Fibroblast of upper back skin (primary cell): ENCODE measurements at regions not wholly inside any gene's neighbourhood (a gene's known extent, or its start where the extent isn't known, plus 50 kb on each side); places are given as distances from the start of the nearest gene placed in this dataset.

Experiments used
- DNase-seq: peaks from one replicate; pipeline ENCODE4 v3.0.0-alpha.2; 2013

DNA sequence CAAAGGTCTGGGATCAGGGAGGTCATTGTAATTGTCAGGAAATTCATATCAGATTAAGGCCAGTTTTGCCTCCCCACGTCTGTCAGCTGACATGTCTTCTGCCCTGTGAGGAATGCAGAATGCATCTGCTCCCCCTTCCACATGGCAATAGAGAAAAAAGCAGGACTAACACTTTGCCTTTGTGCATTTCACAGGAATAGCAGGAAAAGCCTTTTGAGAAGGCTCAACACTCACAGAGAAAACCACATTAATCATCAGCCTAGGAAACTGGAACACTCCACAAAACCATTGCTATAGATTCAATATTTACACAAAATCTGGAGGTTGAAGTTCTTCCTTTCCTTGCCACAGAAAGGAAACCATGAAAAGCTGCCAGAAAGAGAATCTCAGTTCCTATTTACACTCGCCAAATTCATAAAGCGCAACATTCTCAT is 165.2 kb upstream of the HES1 start:
- peak; percentile 72 for DNase-seq

- DNase-seq, result peak; percentile 53
Measured at GRCh38 chr3:193971261-193971751, 164.6 kb upstream of the HES1 start.

DNA sequence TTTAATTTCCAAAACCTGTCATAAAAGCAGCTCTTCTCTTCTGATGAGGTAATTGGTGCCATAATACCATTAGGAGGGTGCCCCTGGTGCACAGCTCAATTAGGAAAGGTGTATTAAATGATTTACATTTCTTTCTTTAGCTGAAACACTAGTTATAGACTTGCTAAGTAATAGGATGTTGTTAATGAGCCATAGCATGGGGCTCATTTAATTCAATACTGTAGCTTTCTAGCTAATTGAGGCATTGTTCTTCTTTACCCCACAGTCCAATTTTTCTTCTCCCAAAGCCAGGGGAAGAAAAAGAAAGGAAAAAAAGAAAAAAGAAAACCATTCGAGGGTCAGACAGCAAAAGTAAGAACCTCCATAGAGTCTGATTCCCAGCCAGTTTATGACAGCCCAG is 164.0 kb upstream of the HES1 start:
- DNase-seq, result no peak

DNA sequence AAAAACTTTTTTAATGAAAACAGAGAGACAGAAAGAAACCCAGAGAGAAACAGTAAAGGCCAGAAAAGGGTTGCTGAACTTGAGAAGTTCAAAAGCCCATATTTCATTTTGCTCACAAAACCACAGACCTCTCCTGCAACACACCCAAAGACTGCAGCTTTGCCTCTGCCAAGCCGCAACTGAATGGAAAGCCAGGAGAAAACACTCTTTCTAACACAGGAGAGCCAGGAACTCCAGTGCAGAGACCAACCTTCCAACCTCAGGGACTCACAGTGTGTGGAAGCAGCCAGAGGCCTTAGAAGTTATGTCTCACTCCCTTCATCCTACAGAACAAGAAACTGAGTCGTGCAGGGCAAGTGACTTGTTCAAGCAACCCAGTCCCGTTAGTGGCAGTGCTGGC is 163.1 kb upstream of the HES1 start:
- peak; percentile 90 for DNase-seq

GRCh38 chr3:193974191-193974652 is 161.7 kb upstream of the HES1 start:
- peak; percentile 93 for DNase-seq

DNA sequence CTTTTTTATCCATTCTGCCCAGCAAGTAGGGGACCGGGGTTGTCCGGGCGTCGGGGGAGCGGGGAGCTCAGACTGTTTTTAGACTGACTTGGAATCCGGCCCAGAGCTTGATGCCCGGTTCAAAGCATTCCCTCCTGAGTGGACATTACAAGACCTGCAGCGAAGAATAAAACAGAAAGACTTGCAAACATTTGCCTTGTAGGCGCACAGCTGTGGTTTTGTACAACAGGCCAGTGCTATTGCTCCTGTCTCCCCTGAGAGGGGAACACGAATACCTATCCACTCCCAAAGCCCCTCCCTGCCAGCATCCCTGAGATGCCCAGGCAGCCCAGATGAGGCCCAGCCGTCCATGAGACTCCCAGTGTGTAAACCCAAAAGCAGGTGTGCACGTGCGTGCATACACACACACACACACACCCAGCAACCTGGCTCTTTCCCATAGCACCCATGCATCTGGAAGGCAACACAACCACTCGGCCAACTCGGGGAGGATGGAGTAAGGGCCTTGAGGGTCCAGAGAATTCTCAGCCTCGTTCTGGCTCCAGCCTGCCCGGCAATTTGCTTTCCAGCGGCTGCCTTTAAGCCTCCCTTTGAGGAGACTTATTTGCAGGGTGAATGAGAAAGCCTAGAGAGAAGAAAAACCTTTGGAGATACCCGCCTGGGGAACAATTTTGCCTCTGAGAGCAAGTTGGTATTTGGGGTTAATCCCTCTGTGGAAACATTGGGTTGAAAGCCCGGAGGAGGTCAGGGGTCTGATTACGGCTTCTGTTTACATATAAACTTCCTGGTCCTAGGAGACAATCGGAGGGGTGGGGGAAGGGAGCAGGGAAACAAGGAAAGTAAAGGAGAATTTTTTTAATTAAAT is 161.0 kb upstream of the HES1 start:
- DNase-seq, result no peak

GRCh38 chr3:193977622-193978021 is 158.3 kb upstream of the HES1 start:
- DNase-seq, result no peak

GRCh38 chr3:193978030-193978429 is 157.9 kb upstream of the HES1 start:
- no peak for DNase-seq

GRCh38 chr3:193978486-193978885 is 157.5 kb upstream of the HES1 start:
- no peak for DNase-seq

GRCh38 chr3:193980326-193980725 is 155.6 kb upstream of the HES1 start:
- peak; percentile 28 for DNase-seq

- no peak for DNase-seq
Measured at GRCh38 chr3:193980905-193981304, 155.0 kb upstream of the HES1 start.

DNA sequence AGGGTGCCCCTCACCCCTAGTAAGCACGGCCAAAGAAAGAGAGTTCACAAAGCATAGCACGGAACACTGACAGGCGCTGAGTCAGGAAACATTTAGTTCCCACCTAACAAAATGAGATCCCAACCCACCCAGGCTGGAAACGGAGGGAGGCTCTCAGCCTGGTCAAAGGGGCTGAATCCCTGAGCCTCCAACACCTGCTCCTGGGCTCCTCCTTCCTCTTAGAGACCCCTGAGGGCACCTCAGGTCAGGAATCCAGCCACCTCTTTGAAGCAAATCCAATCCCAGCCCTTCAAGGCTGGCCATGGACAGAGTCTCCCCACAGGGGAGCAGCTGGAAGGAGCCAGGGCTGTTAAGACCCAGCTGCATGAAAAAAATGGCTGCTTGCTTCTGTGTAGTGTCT is 154.4 kb upstream of the HES1 start:
- no peak for DNase-seq

DNA sequence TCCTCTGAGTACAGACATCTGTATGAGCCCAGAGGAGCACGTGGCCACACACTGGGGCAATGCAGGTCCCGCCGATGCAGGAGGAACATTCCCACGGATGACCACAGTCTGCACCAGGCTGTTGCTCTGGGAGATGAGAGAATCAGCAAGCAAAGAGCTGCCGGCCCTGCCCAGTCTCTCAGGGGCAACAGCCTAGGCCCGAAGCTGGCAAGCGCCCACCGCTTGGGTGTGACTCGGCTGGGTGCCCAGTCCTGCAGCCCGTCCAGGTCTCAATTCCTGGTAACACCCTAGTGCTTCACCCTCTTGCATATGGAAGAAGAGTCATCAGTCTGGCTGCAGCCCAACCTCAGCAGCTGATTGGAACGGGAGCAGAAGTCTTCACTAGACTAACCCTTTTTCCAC is 153.7 kb upstream of the HES1 start:
- peak; percentile 56 for DNase-seq

- DNase-seq, result no peak
Measured at GRCh38 chr3:193983846-193984818, 151.8 kb upstream of the HES1 start.

DNA sequence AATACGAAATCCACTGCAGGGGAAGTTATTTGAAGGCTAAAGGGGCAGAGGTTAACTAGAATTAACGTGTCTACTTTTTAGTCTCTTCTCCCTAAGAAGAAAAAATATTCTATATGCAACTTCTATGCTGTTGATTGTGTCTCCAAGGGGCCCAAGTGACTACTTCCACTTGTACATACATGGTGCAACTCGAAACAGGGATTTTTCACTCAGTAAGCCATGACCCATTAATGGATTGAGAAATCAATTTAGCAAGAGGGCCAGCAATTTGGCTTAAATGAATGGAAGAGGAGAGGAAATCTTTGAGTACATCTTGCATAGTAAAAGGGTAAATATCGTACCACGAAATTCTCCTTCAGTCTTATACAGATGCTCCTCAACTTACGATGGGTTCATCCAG is 151.1 kb upstream of the HES1 start:
- DNase-seq, result no peak

- DNase-seq, result peak; percentile 58
Measured at GRCh38 chr3:193987186-193987585, 148.8 kb upstream of the HES1 start.

DNA sequence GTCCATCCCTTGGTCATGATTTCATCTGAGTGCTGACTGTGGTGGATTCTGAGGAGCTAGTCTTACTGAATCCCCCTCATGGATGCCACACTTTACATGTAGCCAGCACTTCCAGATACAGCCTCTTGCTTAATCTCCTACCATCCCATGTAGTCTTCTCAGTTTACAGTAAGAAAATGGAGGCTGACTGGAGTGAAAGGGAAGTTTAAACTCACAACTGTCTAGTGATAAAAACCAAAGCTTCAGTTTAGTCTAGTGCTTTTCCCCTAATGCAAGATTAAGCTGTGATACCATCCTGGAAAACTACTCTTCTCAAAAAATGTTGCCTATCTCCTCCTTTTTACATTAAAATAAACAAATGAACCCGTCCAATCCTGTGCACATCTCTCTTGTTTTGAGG is 146.8 kb upstream of the HES1 start:
- DNase-seq, result no peak

GRCh38 chr3:193991666-193992424 is 144.1 kb upstream of the HES1 start:
- DNase-seq, result no peak

DNA sequence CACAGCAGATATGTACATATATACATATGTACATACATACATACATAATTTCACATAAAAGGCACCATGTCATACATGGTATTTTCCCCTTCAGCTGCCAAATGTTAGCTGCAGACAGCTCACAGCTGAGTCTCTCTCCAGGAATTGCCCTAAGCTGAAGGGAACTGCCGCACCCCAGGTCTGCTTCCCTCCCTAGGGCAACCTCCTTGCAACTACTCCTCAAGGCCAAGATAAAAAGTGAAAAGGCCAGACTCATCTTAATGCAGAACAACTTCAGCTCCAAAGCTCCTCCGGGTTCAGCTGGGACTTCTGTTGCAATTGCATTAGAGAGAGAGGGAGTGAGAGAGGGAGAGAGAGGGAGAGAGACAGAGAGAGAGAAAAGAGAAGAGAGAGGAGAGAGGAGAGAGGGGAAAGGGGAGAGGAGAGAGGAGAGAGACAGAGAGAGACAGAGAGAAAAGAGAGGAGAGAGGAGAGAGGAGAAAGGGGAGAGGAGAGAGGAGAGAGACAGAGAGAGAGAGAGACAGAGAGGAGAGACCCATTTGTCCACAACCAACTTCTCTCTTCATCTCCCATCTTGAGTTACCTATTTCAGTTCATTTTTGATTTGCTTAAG is 143.4 kb upstream of the HES1 start:
- DNase-seq, result no peak

DNA sequence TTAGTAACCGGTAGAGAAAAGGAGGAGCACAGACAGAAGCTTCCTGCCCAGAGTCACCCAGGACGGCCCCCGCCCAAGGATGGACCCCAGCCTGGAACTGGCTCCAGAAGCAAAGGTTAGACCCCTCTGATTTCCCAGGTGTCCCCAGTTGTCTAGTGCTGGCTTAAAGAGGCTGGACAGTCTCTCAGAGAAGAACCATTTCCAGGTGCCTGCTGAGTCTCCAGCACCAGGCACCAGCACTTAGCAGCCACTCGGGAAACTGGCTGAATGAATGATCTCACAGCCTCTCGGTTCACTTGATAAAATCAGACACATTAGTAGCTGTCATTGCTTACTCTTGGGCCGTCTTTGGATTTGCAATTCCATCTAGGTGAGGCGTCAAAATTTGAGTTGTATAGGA is 139.7 kb upstream of the HES1 start:
- no peak for DNase-seq

GRCh38 chr3:193996641-193997089 is 139.3 kb upstream of the HES1 start:
- peak; percentile 43 for DNase-seq
